NCI-H2171 (cell line): ENCODE measurements at regions not wholly inside any gene's neighbourhood (a gene's known extent, or its start where the extent isn't known, plus 50 kb on each side); places are given as distances from the start of the nearest gene placed in this dataset.
"Not testable (repeated sequence)": the region's sequence is repeated elsewhere in the genome, so short reads cannot be mapped to it uniquely, and the experiment has no call there.

Source experiments
- DNase-seq: peaks from one replicate; lab custom pipeline; 2025; lab: John Stamatoyannopoulos, UW

GRCh38 chr5:108587821-108588220 lies 159.9 kb upstream of the FER start:
- DNase-seq = no peak

GRCh38 chr5:108581026-108581425 lies 166.7 kb upstream of the FER start:
- DNase-seq = no peak

GRCh38 chr5:108579236-108579635 lies 168.5 kb upstream of the FER start:
- no peak for DNase-seq

- DNase-seq = no peak
Observed at GRCh38 chr5:108578791-108579190, 168.9 kb upstream of the FER start.

GRCh38 chr5:108567429-108567828 lies 180.3 kb upstream of the FER start:
- DNase-seq = no peak

- no peak for DNase-seq
Observed at GRCh38 chr5:108564441-108564840, 182.5 kb upstream of the FBXL17 start.

- DNase-seq = no peak
Observed at GRCh38 chr5:108562205-108562454, 180.2 kb upstream of the FBXL17 start.

GRCh38 chr5:108561416-108562204 lies 179.7 kb upstream of the FBXL17 start:
- DNase-seq = no peak

GRCh38 chr5:108560581-108560980 lies 178.7 kb upstream of the FBXL17 start:
- DNase-seq = no peak

- no peak for DNase-seq
Observed at GRCh38 chr5:108560166-108560565, 178.3 kb upstream of the FBXL17 start.

GRCh38 chr5:108558840-108559239 lies 176.9 kb upstream of the FBXL17 start:
- DNase-seq = not testable (repeated sequence)

GRCh38 chr5:108558142-108558541 lies 176.2 kb upstream of the FBXL17 start:
- DNase-seq = not testable (repeated sequence)

GRCh38 chr5:108557686-108558085 lies 175.8 kb upstream of the FBXL17 start:
- no peak for DNase-seq

- DNase-seq = no peak
Observed at GRCh38 chr5:108556441-108557145, 174.7 kb upstream of the FBXL17 start.

- no peak for DNase-seq
Observed at GRCh38 chr5:108548684-108549596, 167.0 kb upstream of the FBXL17 start.

GRCh38 chr5:108546939-108547338 lies 165.0 kb upstream of the FBXL17 start:
- no peak for DNase-seq

GRCh38 chr5:108545301-108545700 lies 163.4 kb upstream of the FBXL17 start:
- DNase-seq = no peak

- no peak for DNase-seq
Observed at GRCh38 chr5:108543486-108543885, 161.6 kb upstream of the FBXL17 start.

GRCh38 chr5:108541836-108542235 lies 159.9 kb upstream of the FBXL17 start:
- DNase-seq = no peak

GRCh38 chr5:108536321-108536720 lies 154.4 kb upstream of the FBXL17 start:
- no peak for DNase-seq

GRCh38 chr5:108532129-108532445 lies 150.2 kb upstream of the FBXL17 start:
- DNase-seq = not testable (repeated sequence)

GRCh38 chr5:108531367-108532128 lies 149.7 kb upstream of the FBXL17 start:
- no peak for DNase-seq
